UCSD-AML1 (cell line): ENCODE measurements at regions not wholly inside any gene's neighbourhood (a gene's known extent, or its start where the extent isn't known, plus 50 kb on each side); places are given as distances from the start of the nearest gene placed in this dataset.

Source experiments
- DNase-seq: peaks from one replicate; lab custom pipeline; 2025; ENCODE audit not compliant: unreplicated experiment; lab: John Stamatoyannopoulos, UW

GRCh38 chr10:61548364-61548763 lies 95.2 kb upstream of the TMEM26 start:
- DNase-seq, result no peak

- DNase-seq, result no peak
Observed at GRCh38 chr10:61547297-61547696, 94.1 kb upstream of the TMEM26 start.

- no peak for DNase-seq
Observed at GRCh38 chr10:61545170-61545569, 92.0 kb upstream of the TMEM26 start.

- DNase-seq, result no peak
Observed at GRCh38 chr10:61543831-61544230, 90.7 kb upstream of the TMEM26 start.

GRCh38 chr10:61542596-61542995 lies 89.4 kb upstream of the TMEM26 start:
- DNase-seq, result no peak

GRCh38 chr10:61541960-61542359 lies 88.8 kb upstream of the TMEM26 start:
- DNase-seq, result no peak

- DNase-seq, result no peak
Observed at GRCh38 chr10:61539876-61540275, 86.7 kb upstream of the TMEM26 start.

GRCh38 chr10:61529208-61529607 lies 76.0 kb upstream of the TMEM26 start:
- no peak for DNase-seq

GRCh38 chr10:61503051-61503450 lies 49.9 kb upstream of the TMEM26 start:
- DNase-seq, result no peak
